Esophagus (tissue), 2 donors: ENCODE measurements at regions not wholly inside any gene's neighbourhood (a gene's known extent, or its start where the extent isn't known, plus 50 kb on each side); places are given as distances from the start of the nearest gene placed in this dataset.

Experiments used
- H3K27ac ChIP-seq, 2 donors: one replicate each; pipeline ENCODE4 v1.5.1; 2013; ENCODE audit warnings: low read depth in 2 of 2, mild to moderate bottlenecking in 2 of 2, inconsistent platforms in 1 of 2, low read length in 1 of 2, moderate library complexity in 1 of 2
- H3K27me3 ChIP-seq, 2 donors: one replicate each; pipeline ENCODE4 v1.6.1; 2013; ENCODE audit warnings: low read length in 2 of 2, control low read depth in 1 of 2, mild to moderate bottlenecking in 1 of 2; ENCODE audit not compliant: insufficient read depth in 2 of 2, control insufficient read depth in 1 of 2
- H3K36me3 ChIP-seq, 2 donors: one replicate each; pipeline ENCODE4 v1.6.1; 2013; ENCODE audit warnings: low read length in 1 of 2; ENCODE audit not compliant: control insufficient read depth in 2 of 2, insufficient read depth in 2 of 2
- H3K4me1 ChIP-seq, 2 donors: one replicate each; pipeline ENCODE4 v1.6.1; 2013; ENCODE audit warnings: low read length in 1 of 2; ENCODE audit not compliant: control insufficient read depth in 2 of 2, insufficient read depth in 2 of 2
- H3K4me3 ChIP-seq, 2 donors: one replicate each; pipeline ENCODE4 v1.5.1; 2013; ENCODE audit warnings: low read length in 2 of 2, mild to moderate bottlenecking in 2 of 2, low read depth in 1 of 2, moderate library complexity in 1 of 2
- H3K9me3 ChIP-seq, 2 donors: one replicate each; pipeline ENCODE4 v1.6.1; 2013; ENCODE audit warnings: mild to moderate bottlenecking in 2 of 2, low read depth in 1 of 2, low read length in 1 of 2, moderate library complexity in 1 of 2; ENCODE audit not compliant: control insufficient read depth in 2 of 2, insufficient read depth in 1 of 2
- WGBS, 2 donors: extraction: QIAGEN DNeasy Blood & Tissue Kit; methylation state at CpG; one replicate each; pipeline ENCODE4 v1.1.7; 2013; 5-methylcytosine and 5-hydroxymethylcytosine counted together
- donor health status: healthy with polysubstance abuse.
- donor health status: Bipolar disorder and iron deficiency.

DNA sequence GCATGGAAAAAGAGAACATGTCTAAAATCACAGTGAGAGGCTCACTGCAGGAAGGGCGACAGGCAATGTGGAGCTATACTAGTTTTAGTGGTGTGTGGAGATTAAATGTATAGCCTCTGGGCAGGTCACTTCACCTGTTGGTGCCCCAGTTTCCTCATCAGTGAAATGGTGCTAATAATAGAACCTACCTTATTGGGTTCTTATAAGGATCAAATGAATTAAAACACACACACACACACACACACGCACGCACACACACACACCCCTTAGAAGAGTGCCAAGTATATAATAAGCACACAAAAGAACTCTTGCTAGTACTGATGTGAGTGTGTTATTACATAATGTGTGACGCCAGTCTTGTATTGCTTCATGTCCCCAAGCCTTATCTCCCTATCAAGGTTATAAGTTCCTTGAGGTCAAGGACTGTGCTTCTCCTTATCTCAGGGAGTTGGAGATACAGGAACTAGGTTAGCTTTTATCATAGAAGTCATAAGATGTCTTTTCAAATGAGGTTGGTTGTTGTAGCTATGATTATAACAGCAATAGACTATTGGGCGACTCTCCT lies 98.0 kb upstream of the CXCR4 start:
- Histone ChIP-seq H3K4me3 (no peak overlapping the region), H3K9me3 (no peaks in the 10 kb centered on the region), H3K27me3 (peaks cover 0 to 4% of the 10 kb centered on the region in 2 donors), H3K4me1 (no peaks in the 10 kb centered on the region), H3K36me3 (no peaks in the 10 kb centered on the region), H3K27ac (no peak overlapping the region)
- 90 to 91% methylated on average over 5 of the region's 5 CpGs for WGBS, 2 donors

DNA sequence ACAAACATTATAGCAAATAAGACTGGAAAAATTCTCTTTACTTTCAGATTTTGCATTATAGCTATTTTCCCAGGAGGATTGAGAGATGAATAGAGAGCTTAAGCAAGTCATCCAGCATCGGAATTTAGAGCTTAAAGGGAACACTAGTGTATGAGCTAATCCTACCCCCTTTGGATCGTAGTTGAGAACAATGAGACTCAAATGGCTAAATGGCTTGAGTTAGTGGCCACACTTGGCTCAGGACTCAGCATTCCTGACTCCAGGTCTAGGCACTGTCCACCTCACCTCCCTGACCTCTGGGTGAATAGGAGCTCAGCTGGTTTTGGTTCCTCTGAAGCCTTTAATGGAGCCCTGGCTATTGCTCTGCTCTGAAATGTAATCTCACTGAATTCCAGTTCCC lies 97.5 kb upstream of the CXCR4 start:
- H3K4me1 ChIP-seq, result no peaks in the 10 kb centered on the region
- H3K4me3 ChIP-seq, result no peak overlapping the region
- peaks cover 0 to 5% of the 10 kb centered on the region in 2 donors for H3K9me3 ChIP-seq
- peaks cover 0 to 8% of the 10 kb centered on the region in 2 donors for H3K27me3 ChIP-seq
- 45 to 55% methylated on average over 2 of the region's 2 CpGs for WGBS, 2 donors
- no peak overlapping the region for H3K27ac ChIP-seq
- H3K36me3 ChIP-seq, result no peaks in the 10 kb centered on the region

DNA sequence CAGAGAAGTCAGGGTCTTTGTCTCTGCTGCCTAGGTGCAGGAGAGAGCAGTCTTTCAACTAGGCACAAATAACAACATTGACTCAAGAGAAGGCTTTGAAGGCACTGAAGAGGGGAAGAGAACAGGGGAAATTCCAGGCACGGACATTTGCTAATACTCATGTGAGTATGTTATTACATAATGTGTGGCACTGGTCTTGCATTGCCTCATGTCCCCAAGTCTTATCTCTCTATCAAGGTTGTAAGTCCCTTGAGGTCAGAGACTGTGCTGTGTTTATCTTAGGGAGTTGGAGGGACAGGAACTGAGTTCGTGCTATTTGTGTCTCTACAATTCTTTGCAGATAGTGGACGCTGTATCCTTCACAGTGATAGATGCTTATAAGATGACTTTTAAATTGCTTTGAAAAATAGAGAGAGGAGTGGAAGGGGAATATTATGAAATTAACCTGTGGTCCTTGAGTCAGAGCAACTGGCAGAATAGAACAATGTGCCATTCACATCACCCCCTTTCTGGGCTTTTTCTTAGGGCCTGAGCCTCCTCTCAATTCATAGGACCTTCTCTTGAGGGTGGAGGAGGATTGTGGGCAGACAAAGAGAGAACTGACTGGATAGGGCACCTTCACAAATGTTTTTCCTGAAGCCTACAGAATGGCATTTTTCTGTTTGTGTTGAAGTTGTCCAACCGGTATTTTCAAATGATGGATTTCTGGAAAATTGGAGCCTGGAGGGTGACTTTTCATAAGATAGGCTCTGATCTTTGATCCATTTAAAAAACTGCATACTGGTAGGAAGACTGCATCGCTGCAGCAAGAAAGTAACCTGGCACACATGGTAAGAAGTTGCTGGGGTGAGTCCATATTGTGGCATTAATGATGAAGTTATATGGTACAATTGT lies 96.6 kb upstream of the CXCR4 start:
- H3K36me3 ChIP-seq, result no peaks in the 10 kb centered on the region
- no peak overlapping the region for H3K27ac ChIP-seq
- H3K4me1 ChIP-seq, result no peaks in the 10 kb centered on the region
- peaks cover 0 to 5% of the 10 kb centered on the region in 2 donors for H3K9me3 ChIP-seq
- 50 to 57% methylated on average over 5 of the region's 5 CpGs for WGBS, 2 donors
- H3K27me3 ChIP-seq, result peaks cover 0 to 8% of the 10 kb centered on the region in 2 donors
- no peak overlapping the region for H3K4me3 ChIP-seq

DNA sequence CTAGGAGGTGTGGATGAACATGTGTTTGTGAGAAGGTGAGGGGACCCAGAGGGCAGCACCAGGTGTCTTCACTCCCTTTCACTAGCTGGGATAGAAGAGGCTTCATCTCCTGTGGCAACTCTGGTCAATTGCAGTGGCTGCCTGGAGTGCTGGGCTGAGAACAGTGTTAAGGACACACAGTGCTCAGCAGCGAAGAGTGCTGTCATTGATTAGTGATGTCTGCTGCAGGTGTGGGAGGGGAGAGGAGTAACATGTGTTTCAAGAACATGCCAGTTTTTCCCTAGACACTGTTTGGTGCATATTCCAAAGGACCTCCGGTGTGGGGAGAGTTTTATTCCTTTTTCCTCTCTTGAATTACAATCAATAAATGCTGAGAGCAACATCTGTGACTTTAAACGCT lies 95.9 kb upstream of the CXCR4 start:
- Histone ChIP-seq H3K36me3 (no peaks in the 10 kb centered on the region), H3K9me3 (peaks cover 0 to 5% of the 10 kb centered on the region in 2 donors), H3K27me3 (peaks cover 0 to 8% of the 10 kb centered on the region in 2 donors), H3K4me3 (no peak overlapping the region), H3K4me1 (no peaks in the 10 kb centered on the region), H3K27ac (no peak overlapping the region)
- WGBS, 2 donors, result 63 to 85% methylated on average over 3 of the region's 3 CpGs

DNA sequence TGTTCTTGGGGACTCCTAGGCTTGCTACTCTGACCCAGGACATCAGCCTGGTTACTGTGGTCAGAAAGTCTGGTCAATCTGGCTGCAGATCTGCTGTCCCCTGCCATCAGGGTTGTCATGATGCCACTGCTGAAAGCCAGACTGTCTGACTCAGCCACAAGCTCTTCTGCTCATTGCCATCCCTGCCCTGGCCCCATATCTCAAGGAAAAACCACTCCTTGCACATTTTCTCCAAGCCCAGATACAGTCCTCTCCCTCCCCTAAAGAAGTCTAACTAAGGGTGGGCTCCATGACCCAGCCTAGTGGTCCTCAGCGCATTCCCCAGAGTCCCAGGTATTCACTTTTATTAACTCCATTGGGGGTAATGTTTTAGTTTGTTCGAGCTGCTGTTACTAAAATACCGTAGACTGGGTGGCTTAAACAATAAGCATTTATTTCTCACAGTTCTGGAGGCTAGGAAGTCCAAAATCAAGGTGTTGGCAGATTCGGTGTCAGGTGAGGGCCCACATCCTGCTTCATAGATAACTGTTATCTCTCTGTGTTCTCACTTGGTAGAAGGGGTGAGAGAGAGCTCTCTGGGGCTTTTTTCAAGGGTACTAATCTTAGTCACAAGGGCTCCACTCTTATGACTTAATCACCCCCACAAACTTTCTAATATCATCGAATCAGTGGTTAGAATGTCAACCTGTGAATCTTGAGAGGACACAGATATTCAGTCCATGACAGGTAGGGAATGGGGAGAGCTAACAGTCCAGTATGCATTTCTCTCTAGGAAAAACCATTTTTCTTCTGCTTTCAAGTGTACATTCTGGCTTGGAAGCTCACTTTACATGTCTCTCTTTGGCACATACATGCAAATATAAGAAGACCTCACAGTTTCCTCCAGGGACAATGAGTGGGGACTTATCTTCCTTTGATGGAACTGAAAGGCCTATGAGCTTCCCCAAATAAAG lies 94.8 kb upstream of the CXCR4 start:
- H3K4me3 ChIP-seq, result no peak overlapping the region
- H3K4me1 ChIP-seq, result no peaks in the 10 kb centered on the region
- H3K27me3 ChIP-seq, result peaks cover 0 to 5% of the 10 kb centered on the region in 2 donors
- H3K36me3 ChIP-seq, result no peaks in the 10 kb centered on the region
- 59 to 63% methylated on average over 5 of the region's 5 CpGs for WGBS, 2 donors
- H3K27ac ChIP-seq, result no peak overlapping the region
- peaks cover 0 to 5% of the 10 kb centered on the region in 2 donors for H3K9me3 ChIP-seq

DNA sequence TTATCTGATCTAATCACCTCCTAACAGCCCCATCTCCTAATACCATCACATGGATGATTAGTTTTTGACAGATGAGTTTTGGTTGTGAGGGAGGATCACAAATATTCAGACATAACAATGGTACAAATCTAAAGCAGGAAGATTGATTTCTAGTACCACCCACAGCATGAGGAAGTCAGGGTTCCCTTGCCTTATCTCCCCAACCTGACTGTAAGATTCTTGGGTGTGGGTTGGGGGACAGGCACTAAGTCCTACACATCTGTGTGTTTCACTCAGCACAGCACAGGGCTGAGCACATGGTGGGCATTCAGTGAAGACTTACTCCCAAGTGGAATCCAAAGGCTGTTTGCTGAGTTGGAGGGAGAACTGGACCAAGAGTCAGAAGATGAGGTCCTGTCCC lies 93.8 kb upstream of the CXCR4 start:
- Histone ChIP-seq H3K4me3 (no peak overlapping the region), H3K9me3 (peaks cover 0 to 5% of the 10 kb centered on the region in 2 donors), H3K36me3 (no peaks in the 10 kb centered on the region), H3K4me1 (no peaks in the 10 kb centered on the region), H3K27me3 (peaks cover 0 to 6% of the 10 kb centered on the region in 2 donors), H3K27ac (no peak overlapping the region)

DNA sequence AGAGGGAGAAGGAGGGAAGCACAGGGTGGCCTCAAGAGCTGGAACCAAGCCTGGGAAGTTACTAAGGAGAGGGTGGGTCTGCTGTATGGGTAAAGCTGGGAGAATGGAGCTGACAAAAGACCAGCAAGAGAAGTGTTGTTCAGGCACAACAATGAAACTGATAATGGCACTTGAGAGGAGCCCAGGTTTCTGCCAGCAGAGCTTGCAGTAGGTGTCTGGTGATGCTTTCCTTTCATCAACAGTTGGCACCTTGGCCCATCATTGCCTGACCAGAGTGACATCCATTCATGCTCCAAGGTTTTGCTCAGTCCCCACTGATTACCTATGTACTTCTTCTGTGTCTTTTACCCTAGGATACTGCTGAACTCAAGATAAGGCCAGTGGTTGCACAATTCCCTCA lies 92.9 kb upstream of the CXCR4 start:
- Histone ChIP-seq H3K27ac (no peak overlapping the region), H3K4me1 (no peaks in the 10 kb centered on the region), H3K36me3 (no peaks in the 10 kb centered on the region), H3K9me3 (peaks cover 0 to 5% of the 10 kb centered on the region in 2 donors), H3K4me3 (no peak overlapping the region), H3K27me3 (peaks cover 0 to 9% of the 10 kb centered on the region in 2 donors)

DNA sequence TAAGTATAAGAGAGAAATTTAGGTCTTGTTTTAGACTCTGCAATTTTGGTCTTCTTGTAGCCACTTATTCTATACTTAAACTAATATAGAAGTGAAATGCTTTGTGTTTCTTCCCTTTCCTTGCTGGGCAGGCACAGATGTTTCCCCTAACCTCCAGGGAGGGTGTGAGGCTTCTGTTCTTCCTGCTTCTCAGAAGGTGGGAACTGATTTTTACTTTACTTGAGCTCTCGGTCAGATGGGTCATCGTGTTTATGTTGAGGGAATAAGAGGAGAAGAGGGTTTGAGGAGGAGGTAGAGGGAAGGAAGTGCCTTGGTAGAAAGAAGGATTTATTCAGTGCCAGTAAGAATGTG lies 92.5 kb upstream of the CXCR4 start:
- 81 to 82% methylated on average over 2 of the region's 2 CpGs for WGBS, 2 donors
- Histone ChIP-seq H3K27ac (no peak overlapping the region), H3K27me3 (peaks cover 0 to 9% of the 10 kb centered on the region in 2 donors), H3K4me1 (no peaks in the 10 kb centered on the region), H3K9me3 (peaks cover 0 to 5% of the 10 kb centered on the region in 2 donors), H3K36me3 (no peaks in the 10 kb centered on the region), H3K4me3 (no peak overlapping the region)

DNA sequence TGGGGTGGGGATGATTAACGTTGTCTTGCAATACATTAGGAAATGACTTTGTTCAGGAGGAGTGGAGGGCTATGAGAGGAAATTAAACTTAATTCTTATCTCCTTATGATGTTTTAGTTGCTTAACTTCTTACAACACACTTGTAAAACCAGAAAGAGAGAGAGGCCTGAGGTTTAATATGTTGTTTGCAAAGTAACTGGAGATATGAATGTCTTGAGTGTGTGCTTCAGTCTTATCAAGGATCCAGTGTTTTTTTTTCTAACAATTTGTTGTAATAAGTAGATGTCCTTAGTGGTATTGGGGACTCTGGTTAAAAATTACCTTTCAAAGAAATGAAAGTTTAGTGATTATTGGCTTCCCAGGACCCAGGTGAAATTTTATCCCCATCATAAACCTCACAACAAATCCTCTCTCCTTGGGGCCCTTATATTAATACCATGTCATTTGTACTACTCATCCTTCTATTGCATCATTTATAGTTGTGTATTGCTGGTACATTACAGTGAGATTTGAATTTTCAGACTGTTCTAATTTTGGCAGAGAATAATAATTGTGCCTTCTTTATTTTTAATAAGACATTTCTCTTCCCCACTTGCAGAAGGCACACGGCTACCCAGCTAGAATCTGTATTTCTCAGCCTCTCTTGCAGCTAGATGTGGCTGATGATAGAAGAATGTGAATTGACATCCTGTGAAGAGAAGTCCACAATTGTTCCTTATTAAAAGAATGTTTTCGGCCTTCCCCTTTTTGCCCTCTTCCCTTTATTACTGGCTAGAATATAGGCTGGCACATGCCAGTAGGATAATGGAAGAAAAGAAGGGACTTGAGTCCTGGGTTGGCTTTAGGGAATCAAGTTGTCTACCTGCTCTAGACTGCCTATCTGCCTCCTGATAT lies 91.9 kb upstream of the CXCR4 start:
- Histone ChIP-seq H3K27ac (no peak overlapping the region), H3K36me3 (no peaks in the 10 kb centered on the region), H3K9me3 (peaks cover 0 to 5% of the 10 kb centered on the region in 2 donors), H3K4me3 (no peak overlapping the region), H3K4me1 (no peaks in the 10 kb centered on the region), H3K27me3 (peaks cover 0 to 9% of the 10 kb centered on the region in 2 donors)
- 78 to 80% methylated on average over 3 of the region's 3 CpGs for WGBS, 2 donors
